Chondrocyte (in vitro differentiated cells): ENCODE measurements at regions not wholly inside any gene's neighbourhood (a gene's known extent, or its start where the extent isn't known, plus 50 kb on each side); places are given as distances from the start of the nearest gene placed in this dataset.

Source experiments
- DNase-seq: peaks from one replicate; pipeline ENCODE4 v3.0.0; 2021; ENCODE audit warnings: mixed read lengths, low spot score
- H3K27ac Mint-ChIP-seq: one replicate; pipeline ENCODE4 v1.8.0; 2021; ENCODE audit warnings: mild to moderate bottlenecking, moderate library complexity, mixed read lengths; ENCODE audit not compliant: unreplicated experiment
- H3K27me3 Mint-ChIP-seq: 2 replicates; pipeline ENCODE4 v1.8.0; 2021; ENCODE audit warnings: low read depth, mixed read lengths
- H3K36me3 Mint-ChIP-seq: 2 replicates; pipeline ENCODE4 v1.8.0; 2021; ENCODE audit warnings: low read depth, mixed read lengths
- H3K4me1 Mint-ChIP-seq: 2 replicates; pipeline ENCODE4 v1.8.0; 2021; ENCODE audit warnings: low read depth, mild to moderate bottlenecking, mixed read lengths
- H3K4me3 Mint-ChIP-seq: one replicate; pipeline ENCODE4 v1.8.0; 2021; ENCODE audit warnings: mild to moderate bottlenecking, moderate library complexity, mixed read lengths; ENCODE audit not compliant: unreplicated experiment
- H3K9me3 Mint-ChIP-seq: 2 replicates; pipeline ENCODE4 v1.8.0; 2021; ENCODE audit warnings: low read depth, mixed read lengths
- TF ChIP-seq, protein P1 (sequence below): fragments of 200-600 bp; sonication (generic); IDR thresholded peaks from 2 replicates; pipeline ENCODE4 v1.5.0; 2021; ENCODE audit warnings: antibody characterized with exemption, mild to moderate bottlenecking, moderate library complexity

DNA sequence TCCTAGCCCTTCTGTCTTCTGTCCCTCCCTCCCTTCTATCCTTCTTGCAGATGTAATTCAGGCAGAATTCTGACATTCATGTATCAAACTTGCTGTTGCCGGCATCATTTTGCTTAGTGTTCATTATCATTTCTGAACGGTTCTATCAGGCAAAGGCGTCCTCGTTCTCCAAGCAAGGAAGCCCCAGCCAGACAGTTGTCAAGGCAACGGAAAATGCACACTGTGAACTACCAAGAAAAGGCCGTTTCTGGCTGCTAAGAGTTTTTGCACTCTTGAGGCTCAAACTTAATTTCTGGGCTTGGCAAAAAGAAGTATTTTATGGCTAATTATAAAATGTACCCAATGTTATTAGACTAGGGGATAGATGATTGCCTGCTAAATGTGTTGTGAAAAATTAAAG is 164.7 kb upstream of the KCNJ15 start:
- no peaks in the 10 kb centered on the region for H3K36me3 Mint-ChIP-seq
- H3K4me3 Mint-ChIP-seq: no peak overlapping the region
- peaks cover 14% of the 10 kb centered on the region for H3K27me3 Mint-ChIP-seq
- H3K27ac Mint-ChIP-seq: no peak overlapping the region
- H3K9me3 Mint-ChIP-seq: peaks cover 2% of the 10 kb centered on the region
- no peak for DNase-seq
- TF ChIP-seq, protein P1, sequence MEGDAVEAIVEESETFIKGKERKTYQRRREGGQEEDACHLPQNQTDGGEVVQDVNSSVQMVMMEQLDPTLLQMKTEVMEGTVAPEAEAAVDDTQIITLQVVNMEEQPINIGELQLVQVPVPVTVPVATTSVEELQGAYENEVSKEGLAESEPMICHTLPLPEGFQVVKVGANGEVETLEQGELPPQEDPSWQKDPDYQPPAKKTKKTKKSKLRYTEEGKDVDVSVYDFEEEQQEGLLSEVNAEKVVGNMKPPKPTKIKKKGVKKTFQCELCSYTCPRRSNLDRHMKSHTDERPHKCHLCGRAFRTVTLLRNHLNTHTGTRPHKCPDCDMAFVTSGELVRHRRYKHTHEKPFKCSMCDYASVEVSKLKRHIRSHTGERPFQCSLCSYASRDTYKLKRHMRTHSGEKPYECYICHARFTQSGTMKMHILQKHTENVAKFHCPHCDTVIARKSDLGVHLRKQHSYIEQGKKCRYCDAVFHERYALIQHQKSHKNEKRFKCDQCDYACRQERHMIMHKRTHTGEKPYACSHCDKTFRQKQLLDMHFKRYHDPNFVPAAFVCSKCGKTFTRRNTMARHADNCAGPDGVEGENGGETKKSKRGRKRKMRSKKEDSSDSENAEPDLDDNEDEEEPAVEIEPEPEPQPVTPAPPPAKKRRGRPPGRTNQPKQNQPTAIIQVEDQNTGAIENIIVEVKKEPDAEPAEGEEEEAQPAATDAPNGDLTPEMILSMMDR: no peak
- H3K4me1 Mint-ChIP-seq: peaks cover 3% of the 10 kb centered on the region

DNA sequence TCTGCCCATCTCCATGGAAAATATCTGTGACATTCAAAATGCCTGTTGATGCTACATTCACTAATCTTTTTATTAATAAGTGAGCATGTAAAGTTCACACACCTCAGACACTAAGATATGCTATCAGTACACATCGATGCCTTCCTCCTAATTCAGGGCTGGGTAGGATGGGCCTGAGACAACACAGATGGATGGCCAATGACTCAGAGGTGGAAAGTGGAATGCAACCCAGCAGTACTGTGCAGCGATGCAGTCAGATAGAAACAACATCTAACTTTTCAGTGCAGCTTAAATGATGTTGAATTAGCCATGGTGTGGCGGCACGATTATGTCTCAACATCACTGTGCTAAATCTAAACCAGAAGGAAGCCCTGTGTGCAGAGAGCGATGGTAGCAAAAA is 161.6 kb upstream of the KCNJ15 start:
- peaks cover 12% of the 10 kb centered on the region for H3K9me3 Mint-ChIP-seq
- H3K36me3 Mint-ChIP-seq: peaks cover 3% of the 10 kb centered on the region
- no peak overlapping the region for H3K4me3 Mint-ChIP-seq
- H3K27ac Mint-ChIP-seq: no peak overlapping the region
- TF ChIP-seq, protein P1: no peak
- no peak for DNase-seq
- peaks cover 6% of the 10 kb centered on the region for H3K4me1 Mint-ChIP-seq
- peaks cover 12% of the 10 kb centered on the region for H3K27me3 Mint-ChIP-seq

DNA sequence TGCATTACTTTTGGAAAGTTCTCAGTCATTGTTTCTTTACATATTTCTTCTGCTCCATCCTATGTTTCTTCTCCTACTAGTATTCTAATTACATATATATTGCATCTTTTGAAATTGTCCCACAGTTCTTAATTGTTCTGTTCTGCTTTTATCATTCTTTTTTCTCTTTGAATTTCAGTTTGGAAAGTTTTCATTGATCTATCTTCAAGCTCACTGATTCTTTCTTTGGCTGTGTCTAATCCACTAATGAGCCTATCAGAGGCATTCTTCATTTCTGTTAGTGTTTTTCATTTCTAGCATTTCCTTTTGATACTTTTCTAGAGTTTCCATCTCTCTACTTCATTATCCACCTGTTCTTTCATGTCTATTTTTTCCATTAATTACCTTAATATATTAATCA is 159.0 kb upstream of the KCNJ15 start:
- Mint-ChIP-seq H3K36me3 (peaks cover 3% of the 10 kb centered on the region), H3K9me3 (peaks cover 12% of the 10 kb centered on the region), H3K27me3 (peaks cover 32% of the 10 kb centered on the region), H3K4me3 (no peak overlapping the region), H3K4me1 (peaks cover 10% of the 10 kb centered on the region), H3K27ac (no peak overlapping the region)
- TF ChIP-seq, protein P1: no peak
- DNase-seq: no peak

DNA sequence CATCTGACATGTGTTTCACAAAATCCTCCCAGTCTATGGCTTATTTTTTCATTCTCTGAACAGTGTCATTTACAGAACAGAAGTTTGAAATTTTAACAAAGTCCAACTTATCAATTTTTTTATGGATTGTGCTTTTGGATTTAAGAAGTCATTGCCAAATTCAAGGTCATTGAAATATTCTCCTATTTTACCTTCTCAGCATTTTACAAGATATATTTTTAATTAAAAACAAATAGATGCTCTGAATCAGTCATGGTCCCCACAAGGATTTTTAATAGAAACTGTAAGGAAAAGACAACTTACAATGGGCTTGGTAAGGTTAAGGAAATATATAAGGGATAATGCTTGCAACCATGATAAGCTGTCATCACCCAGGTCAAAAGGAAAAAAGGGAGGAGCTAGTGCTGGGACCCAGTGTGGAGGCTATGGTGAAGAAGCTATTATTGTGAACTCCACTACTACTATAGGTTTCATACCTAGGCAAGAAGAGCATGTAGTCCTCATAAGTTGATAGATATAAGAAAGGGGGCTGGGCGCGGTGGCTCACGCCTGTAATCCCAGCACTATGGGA is 144.5 kb upstream of the KCNJ15 start:
- TF ChIP-seq, protein P1: no peak
- peaks cover 3% of the 10 kb centered on the region for H3K27me3 Mint-ChIP-seq
- H3K9me3 Mint-ChIP-seq: peaks cover 3% of the 10 kb centered on the region
- DNase-seq: no peak
- H3K4me1 Mint-ChIP-seq: no peaks in the 10 kb centered on the region
- H3K36me3 Mint-ChIP-seq: no peaks in the 10 kb centered on the region
- no peak overlapping the region for H3K27ac Mint-ChIP-seq
- H3K4me3 Mint-ChIP-seq: no peak overlapping the region

DNA sequence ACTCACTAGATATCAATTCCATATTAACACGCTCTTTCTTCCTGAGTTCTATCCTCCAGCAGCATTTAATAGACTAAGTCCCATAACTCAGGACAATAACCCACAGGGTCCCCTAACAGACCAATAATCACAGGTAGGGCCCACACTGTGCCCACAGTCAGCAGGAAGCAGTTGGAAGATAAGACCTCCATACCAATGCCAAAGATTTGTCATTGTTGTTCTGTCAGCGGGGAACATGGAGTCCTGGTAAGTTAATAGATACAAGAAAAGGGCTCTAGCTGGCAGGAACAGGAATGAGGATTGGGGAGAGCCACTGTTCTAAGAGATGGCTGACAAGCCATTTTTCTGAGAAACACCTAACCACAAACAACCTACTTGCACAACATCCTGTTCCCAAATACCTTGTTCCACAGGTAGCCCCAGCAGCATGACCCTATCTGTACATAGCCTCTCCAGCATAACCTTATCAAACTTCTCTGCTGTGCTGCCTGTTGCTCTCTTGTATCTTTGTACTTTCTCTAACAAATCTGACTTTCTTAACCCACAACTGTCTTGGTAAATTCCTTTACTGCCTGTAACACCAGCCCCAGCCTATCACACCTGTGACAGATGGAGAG is 142.0 kb upstream of the KCNJ15 start:
- Mint-ChIP-seq H3K27me3 (peaks cover 3% of the 10 kb centered on the region), H3K27ac (no peak overlapping the region), H3K4me1 (no peaks in the 10 kb centered on the region), H3K36me3 (no peaks in the 10 kb centered on the region), H3K9me3 (peaks cover 3% of the 10 kb centered on the region), H3K4me3 (no peak overlapping the region)
- DNase-seq: no peak
- TF ChIP-seq, protein P1: no peak
